K562 (cell line): ENCODE measurements at regions not wholly inside any gene's neighbourhood (a gene's known extent, or its start where the extent isn't known, plus 50 kb on each side); places are given as distances from the start of the nearest gene placed in this dataset.

Experiments used
- CBFA2T2 ChIP-seq: fragments of 450-650 bp; conservative IDR thresholded peaks from 2 replicates; pipeline ENCODE4 v1.6.1; 2017; ENCODE audit warnings: mild to moderate bottlenecking
- CXXC5 ChIP-seq: fragments of 250-450 bp; sonication (Bioruptor Pico); IDR thresholded peaks from 2 replicates; pipeline ENCODE4 v1.8.0; 2022; ENCODE audit warnings: inconsistent platforms, mild to moderate bottlenecking, moderate library complexity
- FOXM1 ChIP-seq, 2 experiments: fragments of 450-650 bp in 1 of 2; sonication (generic) in 1 of 2; formaldehyde crosslinking in 1 of 2; IDR thresholded peaks; 2 replicates each; pipeline versions ENCODE4 v1.6.1 to v1.9.0; 2017 to 2022; ENCODE audit warnings: low read depth in 2 of 2, mild to moderate bottlenecking in 2 of 2, missing genetic modification reagents in 1 of 2, moderate library complexity in 1 of 2
- KAT2B ChIP-seq: IDR thresholded peaks from one replicate; pipeline ENCODE4 v1.6.1; 2012; ENCODE audit warnings: low read depth, mild to moderate bottlenecking, control low read depth, inconsistent platforms, low read length, moderate library complexity
- POLR2G ChIP-seq: fragments of 200-400 bp; formaldehyde crosslinking; IDR thresholded peaks from 2 replicates; pipeline ENCODE4 v1.6.1; 2017; ENCODE audit warnings: low read depth, mild to moderate bottlenecking, antibody characterized with exemption, low read length, moderate library complexity
- SMARCC2 ChIP-seq: fragments of 450-650 bp; IDR thresholded peaks from 2 replicates; pipeline ENCODE4 v1.6.1; 2017; ENCODE audit warnings: antibody characterized with exemption, moderate library complexity, mild to moderate bottlenecking, low read depth
- TEAD2 ChIP-seq: fragments of 450-650 bp; IDR thresholded peaks from 2 replicates; pipeline ENCODE4 v1.6.1; 2016; ENCODE audit warnings: missing genetic modification characterization, control low read depth, missing compliant biosample characterization
- THRAP3 ChIP-seq: fragments of 450-650 bp; IDR thresholded peaks from 2 replicates; pipeline ENCODE4 v1.6.1; 2016; ENCODE audit warnings: mild to moderate bottlenecking, inconsistent platforms, borderline replicate concordance
- ZNF24 ChIP-seq: fragments of 450-650 bp; IDR thresholded peaks from 2 replicates; pipeline ENCODE4 v1.6.1; 2016
- ZNF76 ChIP-seq: fragments of 250-450 bp; sonication (Bioruptor Pico); IDR thresholded peaks from 2 replicates; pipeline ENCODE4 v1.4.0; 2020; ENCODE audit warnings: mild to moderate bottlenecking, moderate library complexity, borderline replicate concordance
- TF ChIP-seq, protein P1 (sequence below): sonication (generic); formaldehyde crosslinking; IDR thresholded peaks from 2 replicates; pipeline ENCODE4 v1.8.0; 2022; ENCODE audit warnings: mild to moderate bottlenecking, missing genetic modification reagents
- TF ChIP-seq, protein P2 (sequence below): fragments of 250-450 bp; sonication (Bioruptor Pico); IDR thresholded peaks from 2 replicates; pipeline ENCODE4 v1.8.0; 2021; ENCODE audit warnings: moderate library complexity, mild to moderate bottlenecking, inconsistent platforms
- TF ChIP-seq, protein P3 (sequence below): fragments of 250-450 bp; sonication (Bioruptor Pico); IDR thresholded peaks from 2 replicates; pipeline ENCODE4 v1.8.0; 2021; ENCODE audit warnings: moderate library complexity, mild to moderate bottlenecking, inconsistent platforms
- TF ChIP-seq, protein P4 (sequence below): sonication (generic); formaldehyde crosslinking; IDR thresholded peaks from 2 replicates; pipeline ENCODE4 v1.4.0; 2020; ENCODE audit warnings: mild to moderate bottlenecking, missing genetic modification reagents

DNA sequence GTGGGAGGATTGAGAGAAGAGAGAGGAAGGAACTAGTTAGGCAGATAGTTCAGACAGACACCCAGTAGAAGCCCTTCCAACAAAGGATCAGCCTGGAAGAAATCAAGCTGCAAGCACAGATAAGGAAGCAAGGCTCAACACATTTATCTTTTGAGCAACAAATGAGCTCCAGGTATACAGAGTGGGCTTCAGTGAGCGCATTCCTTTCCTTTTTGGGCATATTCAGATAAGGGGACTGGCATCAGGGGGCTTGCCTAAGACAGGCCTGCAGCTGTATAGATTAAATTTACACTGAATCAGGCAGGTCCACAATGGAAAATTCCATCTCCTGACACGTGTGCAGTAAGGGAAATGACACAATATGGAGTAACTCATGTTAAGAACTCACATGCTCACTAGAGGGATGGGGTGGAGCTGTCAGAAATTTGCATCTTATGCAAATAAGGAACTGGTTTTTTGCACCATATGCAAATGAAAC, 147.2 kb downstream of the AKR1D1 start (continued):
- TF ChIP-seq CXXC5 (peak; percentile 66), SMARCC2 (no peak), ZNF24 (no peak), KAT2B (no peak), ZNF76 (CRISPR knock-in tag) (peak; percentile 79), POLR2G (no peak), THRAP3 (no peak), TEAD2 (tag) (no peak), FOXM1 (IDR thresholded peaks at IDR 0.05; ENCODE audit: low read depth) (peak; percentile 62; the same call in 1 of the 2 replicates), FOXM1 (CRISPR knock-in tag; IDR thresholded peaks at IDR 0.05; ENCODE audit: low read depth) (no peak), CBFA2T2 (peak; percentile 90)
- TF ChIP-seq, protein P1, sequence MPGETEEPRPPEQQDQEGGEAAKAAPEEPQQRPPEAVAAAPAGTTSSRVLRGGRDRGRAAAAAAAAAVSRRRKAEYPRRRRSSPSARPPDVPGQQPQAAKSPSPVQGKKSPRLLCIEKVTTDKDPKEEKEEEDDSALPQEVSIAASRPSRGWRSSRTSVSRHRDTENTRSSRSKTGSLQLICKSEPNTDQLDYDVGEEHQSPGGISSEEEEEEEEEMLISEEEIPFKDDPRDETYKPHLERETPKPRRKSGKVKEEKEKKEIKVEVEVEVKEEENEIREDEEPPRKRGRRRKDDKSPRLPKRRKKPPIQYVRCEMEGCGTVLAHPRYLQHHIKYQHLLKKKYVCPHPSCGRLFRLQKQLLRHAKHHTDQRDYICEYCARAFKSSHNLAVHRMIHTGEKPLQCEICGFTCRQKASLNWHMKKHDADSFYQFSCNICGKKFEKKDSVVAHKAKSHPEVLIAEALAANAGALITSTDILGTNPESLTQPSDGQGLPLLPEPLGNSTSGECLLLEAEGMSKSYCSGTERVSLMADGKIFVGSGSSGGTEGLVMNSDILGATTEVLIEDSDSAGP, result no peak
- TF ChIP-seq, protein P2, sequence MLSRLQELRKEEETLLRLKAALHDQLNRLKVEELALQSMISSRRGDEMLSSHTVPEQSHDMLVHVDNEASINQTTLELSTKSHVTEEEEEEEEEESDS, result no peak
- TF ChIP-seq, protein P3, sequence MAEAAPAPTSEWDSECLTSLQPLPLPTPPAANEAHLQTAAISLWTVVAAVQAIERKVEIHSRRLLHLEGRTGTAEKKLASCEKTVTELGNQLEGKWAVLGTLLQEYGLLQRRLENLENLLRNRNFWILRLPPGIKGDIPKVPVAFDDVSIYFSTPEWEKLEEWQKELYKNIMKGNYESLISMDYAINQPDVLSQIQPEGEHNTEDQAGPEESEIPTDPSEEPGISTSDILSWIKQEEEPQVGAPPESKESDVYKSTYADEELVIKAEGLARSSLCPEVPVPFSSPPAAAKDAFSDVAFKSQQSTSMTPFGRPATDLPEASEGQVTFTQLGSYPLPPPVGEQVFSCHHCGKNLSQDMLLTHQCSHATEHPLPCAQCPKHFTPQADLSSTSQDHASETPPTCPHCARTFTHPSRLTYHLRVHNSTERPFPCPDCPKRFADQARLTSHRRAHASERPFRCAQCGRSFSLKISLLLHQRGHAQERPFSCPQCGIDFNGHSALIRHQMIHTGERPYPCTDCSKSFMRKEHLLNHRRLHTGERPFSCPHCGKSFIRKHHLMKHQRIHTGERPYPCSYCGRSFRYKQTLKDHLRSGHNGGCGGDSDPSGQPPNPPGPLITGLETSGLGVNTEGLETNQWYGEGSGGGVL, result peak; percentile 54; the same call in 1 of the 2 replicates
- TF ChIP-seq, protein P4, sequence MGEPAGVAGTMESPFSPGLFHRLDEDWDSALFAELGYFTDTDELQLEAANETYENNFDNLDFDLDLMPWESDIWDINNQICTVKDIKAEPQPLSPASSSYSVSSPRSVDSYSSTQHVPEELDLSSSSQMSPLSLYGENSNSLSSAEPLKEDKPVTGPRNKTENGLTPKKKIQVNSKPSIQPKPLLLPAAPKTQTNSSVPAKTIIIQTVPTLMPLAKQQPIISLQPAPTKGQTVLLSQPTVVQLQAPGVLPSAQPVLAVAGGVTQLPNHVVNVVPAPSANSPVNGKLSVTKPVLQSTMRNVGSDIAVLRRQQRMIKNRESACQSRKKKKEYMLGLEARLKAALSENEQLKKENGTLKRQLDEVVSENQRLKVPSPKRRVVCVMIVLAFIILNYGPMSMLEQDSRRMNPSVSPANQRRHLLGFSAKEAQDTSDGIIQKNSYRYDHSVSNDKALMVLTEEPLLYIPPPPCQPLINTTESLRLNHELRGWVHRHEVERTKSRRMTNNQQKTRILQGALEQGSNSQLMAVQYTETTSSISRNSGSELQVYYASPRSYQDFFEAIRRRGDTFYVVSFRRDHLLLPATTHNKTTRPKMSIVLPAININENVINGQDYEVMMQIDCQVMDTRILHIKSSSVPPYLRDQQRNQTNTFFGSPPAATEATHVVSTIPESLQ (CRISPR knock-in tag), result no peak
